DOHH2 (cell line): ENCODE measurements at regions not wholly inside any gene's neighbourhood (a gene's known extent, or its start where the extent isn't known, plus 50 kb on each side); places are given as distances from the start of the nearest gene placed in this dataset.

Experiments used
- CTCF ChIP-seq: fragments of 200-600 bp; sonication (generic); IDR thresholded peaks from one replicate; pipeline ENCODE4 v1.5.1; 2014; ENCODE audit warnings: antibody characterized with exemption, mild to moderate bottlenecking, low read depth, low read length; ENCODE audit not compliant: poor library complexity, severe bottlenecking
- EZH2phosphoT487 ChIP-seq: fragments of 200-600 bp; sonication (generic); IDR thresholded peaks from 2 replicates; pipeline ENCODE4 v1.6.1; 2017; ENCODE audit warnings: borderline replicate concordance, mild to moderate bottlenecking, antibody characterized with exemption, low read length, moderate library complexity, mixed read lengths

GRCh38 chr6:156628805-156629204, 148.4 kb upstream of the ARID1B start:
- TF ChIP-seq CTCF: no peak
- no peak for TF ChIP-seq EZH2phosphoT487
